AG04449 (cell line): ENCODE measurements at regions not wholly inside any gene's neighbourhood (a gene's known extent, or its start where the extent isn't known, plus 50 kb on each side); places are given as distances from the start of the nearest gene placed in this dataset.

Experiments used
- CTCF ChIA-PET: fragments of 350-600 bp; formaldehyde crosslinking; extraction: SDS; loops from one replicate; lab custom pipeline; 2021; ENCODE audit warnings: antibody characterized with exemption; lab: Yijun Ruan, JAX
- POLR2A ChIA-PET: fragments of 400-600, 350-600 bp; formaldehyde crosslinking; extraction: SDS; loops from one replicate; lab custom pipeline; 2020; ENCODE audit warnings: antibody characterized with exemption, inconsistent platforms; lab: Yijun Ruan, JAX
- DNase-seq: peaks from one replicate; pipeline ENCODE4 v3.0.0-alpha.2; 2010; ENCODE audit warnings: low read depth, low spot score
- H3K4me3 ChIP-seq: 2 replicates; pipeline ENCODE4 v1.5.1; 2011; ENCODE audit warnings: low read depth, mild to moderate bottlenecking, control low read depth, low read length
- CTCF ChIP-seq: IDR thresholded peaks from one replicate; pipeline ENCODE4 v1.5.1; 2011; ENCODE audit warnings: mild to moderate bottlenecking, moderate library complexity, low read length, control low read depth, inconsistent platforms; ENCODE audit not compliant: insufficient read depth; ENCODE audit errors: missing control alignments

GRCh38 chr12:107590413-107590812 is 95.2 kb upstream of the PWP1 start:
- DNase-seq, result no peak
- ChIA-PET CTCF (interaction anchor here (1.1 to 2.0 kb wide), 6 partner anchors 15 to 464 kb away, joined by 3 to 13 read pairs (median 4); no protein-coding TSS in a partner anchor), POLR2A (interaction anchor here (0.6 kb wide), 1 partner anchor 149 kb away, joined by 5 read pairs; no protein-coding TSS in a partner anchor)
- TF ChIP-seq CTCF, result no peak
- H3K4me3 ChIP-seq, result no peak overlapping the region

- no peak overlapping the region for H3K4me3 ChIP-seq
- ChIA-PET CTCF (interaction anchor here (1.1 to 2.0 kb wide), 6 partner anchors 15 to 465 kb away, joined by 3 to 13 read pairs (median 4); no protein-coding TSS in a partner anchor), POLR2A (no interaction called here)
- DNase-seq, result no peak
- no peak for TF ChIP-seq CTCF
Observed at GRCh38 chr12:107590814-107591375, 94.7 kb upstream of the PWP1 start.

- H3K4me3 ChIP-seq, result no peak overlapping the region
- CTCF ChIA-PET, result interaction anchor here (0.6 to 3.7 kb wide), 4 partner anchors 12 to 462 kb away, joined by 3 to 11 read pairs (median 5); no protein-coding TSS in a partner anchor
- DNase-seq, result no peak
- POLR2A ChIA-PET, result no interaction called here
- no peak for TF ChIP-seq CTCF
Observed at GRCh38 chr12:107593713-107594381, 91.8 kb upstream of the PWP1 start.

GRCh38 chr12:107594995-107595394 is 90.6 kb upstream of the PWP1 start:
- no peak overlapping the region for H3K4me3 ChIP-seq
- POLR2A ChIA-PET, result interaction anchor here (0.6 kb wide), 1 partner anchor 214 kb away, joined by 3 read pairs; no protein-coding TSS in a partner anchor
- DNase-seq, result no peak
- TF ChIP-seq CTCF, result no peak
- CTCF ChIA-PET, result interaction anchor here (1.1 to 3.7 kb wide), 3 partner anchors 12 to 463 kb away, joined by 4 to 11 read pairs (median 5); no protein-coding TSS in a partner anchor

- TF ChIP-seq CTCF, result no peak
- DNase-seq, result no peak
- CTCF ChIA-PET, result interaction anchor here (0.6 to 5.3 kb wide), 9 partner anchors 11 to 596 kb away, joined by 3 to 96 read pairs (median 4); no protein-coding TSS in a partner anchor
- no peak overlapping the region for H3K4me3 ChIP-seq
- POLR2A ChIA-PET, result interaction anchor here (1.1 kb wide), 1 partner anchor 611 kb away, joined by 3 read pairs; the partner anchor contains the start of gene MTERF2
Observed at GRCh38 chr12:107597695-107598410, 87.7 kb upstream of the PWP1 start.
